HUES6 (cell line): ENCODE measurements at regions not wholly inside any gene's neighbourhood (a gene's known extent, or its start where the extent isn't known, plus 50 kb on each side); places are given as distances from the start of the nearest gene placed in this dataset.

ENCODE experiments used
- H3K27ac ChIP-seq: 2 replicates; pipeline ENCODE4 v1.7.0; 2013; ENCODE audit warnings: low read depth, mild to moderate bottlenecking, low read length, inconsistent platforms
- H3K27me3 ChIP-seq: 2 replicates; pipeline ENCODE4 v1.6.1; 2013; ENCODE audit warnings: low read length; ENCODE audit not compliant: control insufficient read depth, insufficient read depth
- H3K36me3 ChIP-seq: 2 replicates; pipeline ENCODE4 v1.6.1; 2013; ENCODE audit warnings: low read length; ENCODE audit not compliant: control insufficient read depth, insufficient read depth
- H3K4me1 ChIP-seq: 2 replicates; pipeline ENCODE4 v1.6.1; 2013; ENCODE audit warnings: low read length; ENCODE audit not compliant: control insufficient read depth, insufficient read depth
- H3K4me3 ChIP-seq: 2 replicates; pipeline ENCODE4 v1.5.1; 2013; ENCODE audit warnings: low read depth, low read length
- H3K9ac ChIP-seq: one replicate; pipeline ENCODE4 v1.6.1; 2013; ENCODE audit warnings: mild to moderate bottlenecking, low read length
- H3K9me3 ChIP-seq: 2 replicates; pipeline ENCODE4 v1.6.1; 2013; ENCODE audit warnings: low read depth, low read length; ENCODE audit not compliant: control insufficient read depth, insufficient read depth

DNA sequence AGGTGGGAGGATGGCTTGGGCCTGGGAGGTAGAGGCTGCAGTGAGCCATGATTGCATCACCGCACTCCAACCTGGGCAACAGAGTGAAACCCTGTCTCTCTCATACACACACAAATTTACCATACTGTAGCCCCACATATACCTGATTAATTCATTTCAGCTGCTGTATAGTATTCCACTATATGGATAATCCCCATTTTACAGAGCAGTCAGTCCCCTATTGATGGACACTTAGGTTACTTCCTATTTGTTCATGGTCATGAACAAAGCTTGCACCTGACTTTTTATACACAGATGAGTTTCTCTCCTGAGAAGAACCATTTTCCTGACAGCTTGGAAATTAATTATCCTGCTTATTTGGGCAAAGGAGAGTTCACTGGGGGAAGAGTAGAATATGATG is 59.2 kb downstream of the EMX2 start:
- no peak overlapping the region for H3K27ac ChIP-seq
- no peaks in the 10 kb centered on the region for H3K9me3 ChIP-seq
- H3K4me3 ChIP-seq: no peak overlapping the region
- no peaks in the 10 kb centered on the region for H3K4me1 ChIP-seq
- peaks cover 29% of the 10 kb centered on the region; the same call in 1 of the 2 replicates for H3K27me3 ChIP-seq
- H3K36me3 ChIP-seq: no peaks in the 10 kb centered on the region
- no peak overlapping the region for H3K9ac ChIP-seq

DNA sequence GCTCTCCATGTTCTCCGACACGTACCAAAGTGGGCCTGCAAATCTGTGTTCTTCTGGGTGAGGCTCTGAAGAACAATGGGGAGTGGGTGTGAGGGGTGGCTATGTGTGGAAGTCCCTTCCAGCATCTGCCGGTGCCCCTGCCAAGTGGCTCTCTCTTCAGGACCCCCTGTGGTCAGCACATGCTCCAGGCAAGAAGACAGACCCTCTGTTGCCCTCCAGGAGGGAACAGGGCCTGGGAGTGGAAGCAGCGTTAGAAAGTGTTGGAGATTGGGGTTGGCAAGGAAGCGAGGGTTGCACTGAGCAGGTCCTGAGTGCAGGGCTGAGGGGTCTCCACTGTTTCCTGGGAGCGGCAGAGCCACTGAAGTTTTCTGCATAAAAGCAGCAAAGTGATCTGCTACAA is 60.5 kb downstream of the EMX2 start:
- Histone ChIP-seq H3K27me3 (peaks cover 34% of the 10 kb centered on the region; the same call in 1 of the 2 replicates), H3K9me3 (no peaks in the 10 kb centered on the region), H3K4me3 (no peak overlapping the region), H3K4me1 (no peaks in the 10 kb centered on the region), H3K27ac (no peak overlapping the region), H3K36me3 (no peaks in the 10 kb centered on the region), H3K9ac (no peak overlapping the region)

DNA sequence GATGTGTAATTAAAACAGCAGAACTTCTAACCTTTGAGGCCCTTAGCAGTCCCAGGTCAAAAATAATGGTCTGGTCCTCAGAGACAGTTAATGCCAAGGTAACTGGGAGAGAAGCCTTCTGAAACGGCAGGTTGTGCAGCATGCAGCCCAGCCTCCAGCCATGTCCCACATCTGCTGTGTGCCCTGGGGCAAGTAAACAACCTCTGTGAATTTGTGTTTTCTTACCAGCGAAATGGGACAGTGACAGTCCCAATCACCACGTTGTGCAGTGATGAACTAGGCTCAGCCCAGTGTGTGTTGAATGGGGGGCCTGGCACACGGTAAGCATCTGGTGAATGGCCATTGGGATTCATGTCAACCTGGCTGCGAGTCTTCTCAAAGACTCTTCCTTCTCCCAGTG is 61.2 kb downstream of the EMX2 start:
- Histone ChIP-seq H3K27ac (no peak overlapping the region), H3K27me3 (peaks cover 34% of the 10 kb centered on the region; the same call in 1 of the 2 replicates), H3K36me3 (no peaks in the 10 kb centered on the region), H3K4me3 (no peak overlapping the region), H3K4me1 (no peaks in the 10 kb centered on the region), H3K9me3 (no peaks in the 10 kb centered on the region), H3K9ac (no peak overlapping the region)

DNA sequence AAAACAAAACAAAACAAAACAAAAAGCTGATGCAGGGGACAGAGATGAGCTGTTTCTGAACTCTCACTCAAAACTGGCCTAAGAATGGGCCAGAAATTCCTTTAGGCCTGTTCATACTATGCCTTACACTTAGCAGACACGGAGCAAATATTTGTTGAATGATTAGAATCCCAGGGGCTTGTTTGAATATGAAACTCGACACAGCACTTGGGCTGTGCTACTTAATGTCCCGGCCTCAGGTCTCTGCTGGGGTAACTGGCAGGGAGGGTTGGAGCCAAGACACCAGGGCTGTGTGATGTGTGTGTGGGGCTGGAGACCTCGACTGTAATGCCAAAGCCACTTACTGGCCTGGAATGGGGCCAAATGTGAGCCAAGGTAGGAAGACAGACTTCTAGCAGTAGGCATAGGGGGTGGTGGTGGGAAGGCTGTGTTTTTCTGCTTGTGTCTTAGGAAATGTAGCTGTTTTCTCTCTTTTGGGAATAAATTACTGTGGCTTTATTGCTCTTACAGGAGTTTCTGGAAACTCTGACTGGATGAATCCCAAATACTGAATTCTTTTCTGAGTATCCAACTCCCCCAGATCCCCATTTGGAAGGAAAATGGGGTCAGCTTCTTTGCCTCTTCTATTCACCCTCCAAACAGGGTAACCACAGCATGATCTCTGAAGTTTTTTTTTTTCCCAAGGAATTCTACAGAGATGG is 66.7 kb downstream of the EMX2 start:
- no peak overlapping the region for H3K9ac ChIP-seq
- H3K36me3 ChIP-seq: no peaks in the 10 kb centered on the region
- H3K9me3 ChIP-seq: no peaks in the 10 kb centered on the region
- H3K27ac ChIP-seq: no peak overlapping the region
- H3K27me3 ChIP-seq: peaks cover 27% of the 10 kb centered on the region; the same call in 1 of the 2 replicates
- no peak overlapping the region for H3K4me3 ChIP-seq
- H3K4me1 ChIP-seq: peaks cover 7% of the 10 kb centered on the region

DNA sequence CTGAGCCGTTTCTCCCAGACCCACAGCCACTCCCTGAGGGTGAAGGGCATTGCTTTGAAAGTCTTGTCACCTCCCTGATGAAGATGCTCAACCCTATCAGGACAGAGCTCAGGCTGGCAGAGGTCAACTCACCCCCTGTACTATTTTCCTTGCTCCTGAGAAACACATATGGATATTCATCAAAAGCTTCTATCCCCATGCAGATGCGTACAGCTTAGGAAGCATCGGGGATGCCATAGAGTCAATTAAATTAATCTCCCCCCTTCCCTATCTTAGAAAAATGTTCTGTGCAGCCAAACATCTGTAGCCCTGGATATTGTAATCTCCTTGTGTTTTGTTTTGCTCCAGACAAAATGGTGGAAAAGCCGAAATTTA is 67.2 kb downstream of the EMX2 start:
- Histone ChIP-seq H3K4me3 (no peak overlapping the region), H3K27ac (no peak overlapping the region), H3K4me1 (peaks cover 7% of the 10 kb centered on the region), H3K36me3 (no peaks in the 10 kb centered on the region), H3K9me3 (no peaks in the 10 kb centered on the region), H3K27me3 (peaks cover 21% of the 10 kb centered on the region; the same call in 1 of the 2 replicates), H3K9ac (no peak overlapping the region)

DNA sequence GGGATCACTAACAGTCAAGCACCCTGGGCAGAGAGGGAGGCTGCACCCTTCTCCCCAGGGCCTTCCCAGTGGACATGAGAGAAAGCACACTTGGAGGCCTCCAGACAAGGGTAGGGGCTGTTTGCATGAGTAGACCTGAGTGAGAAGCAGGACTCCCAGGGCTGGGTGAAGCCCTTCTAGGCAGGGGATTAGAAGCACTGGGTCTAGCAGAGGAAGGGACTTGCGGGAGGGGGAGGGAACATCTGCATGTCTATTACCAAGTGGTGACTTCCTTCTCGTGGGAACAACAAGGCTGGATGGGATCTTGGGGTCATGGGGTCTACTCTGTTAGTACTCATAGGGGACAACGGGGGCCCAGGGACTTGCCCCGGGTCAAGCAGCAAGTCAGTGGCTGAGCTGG is 67.8 kb downstream of the EMX2 start:
- no peak overlapping the region for H3K27ac ChIP-seq

DNA sequence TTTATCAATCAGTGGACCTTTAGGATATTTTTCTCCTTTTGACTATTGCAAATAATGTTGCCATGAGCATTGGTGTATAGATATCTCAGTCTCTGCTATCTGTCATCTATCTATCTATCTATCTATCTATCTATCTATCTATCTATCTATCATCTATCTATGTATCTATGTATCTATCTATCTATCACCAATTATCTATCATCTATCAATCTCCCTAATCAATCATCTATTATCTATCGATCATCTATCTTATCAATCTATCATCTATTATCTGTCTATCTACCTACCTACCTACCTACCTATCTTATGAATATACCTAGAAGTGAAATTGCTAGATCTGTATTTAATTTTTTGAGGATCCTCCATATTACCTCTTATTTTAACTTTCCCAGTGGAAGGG is 69.6 kb downstream of the EMX2 start:
- H3K4me3 ChIP-seq: no peak overlapping the region
- H3K36me3 ChIP-seq: no peaks in the 10 kb centered on the region
- no peak overlapping the region for H3K9ac ChIP-seq
- no peak overlapping the region for H3K27ac ChIP-seq
- H3K27me3 ChIP-seq: 0 out of 2 replicates have a peak, but pooled peaks cover 2% of the 10 kb centered on the region
- H3K4me1 ChIP-seq: peaks cover 7% of the 10 kb centered on the region
- H3K9me3 ChIP-seq: no peaks in the 10 kb centered on the region

More for the DNA sequence above, 67.8 kb downstream of the EMX2 start:
- Histone ChIP-seq H3K27me3 (peaks cover 16% of the 10 kb centered on the region; the same call in 1 of the 2 replicates), H3K9ac (no peak overlapping the region), H3K9me3 (no peaks in the 10 kb centered on the region), H3K4me1 (peaks cover 7% of the 10 kb centered on the region), H3K36me3 (no peaks in the 10 kb centered on the region), H3K4me3 (no peak overlapping the region)

DNA sequence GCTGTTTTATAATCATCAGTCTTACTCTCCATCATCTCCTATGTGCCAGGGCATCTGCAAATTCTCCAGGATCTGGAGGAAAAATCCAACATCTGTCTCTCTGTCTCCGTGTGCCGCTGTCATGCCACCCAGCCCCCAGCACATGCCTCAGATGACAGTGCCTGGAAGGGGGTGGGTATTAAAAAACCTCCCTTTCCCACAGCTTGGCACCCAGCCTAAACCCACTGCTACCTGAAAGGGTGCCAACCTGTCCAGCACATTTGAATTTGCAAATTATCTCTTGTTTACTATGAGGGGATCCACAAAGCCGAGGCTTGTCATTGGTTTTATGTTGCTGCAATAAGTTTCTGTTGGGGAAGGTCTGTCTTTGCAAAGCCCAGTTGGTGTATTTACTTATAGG is 73.1 kb downstream of the EMX2 start:
- no peak overlapping the region for H3K27ac ChIP-seq
- no peak overlapping the region for H3K4me3 ChIP-seq

DNA sequence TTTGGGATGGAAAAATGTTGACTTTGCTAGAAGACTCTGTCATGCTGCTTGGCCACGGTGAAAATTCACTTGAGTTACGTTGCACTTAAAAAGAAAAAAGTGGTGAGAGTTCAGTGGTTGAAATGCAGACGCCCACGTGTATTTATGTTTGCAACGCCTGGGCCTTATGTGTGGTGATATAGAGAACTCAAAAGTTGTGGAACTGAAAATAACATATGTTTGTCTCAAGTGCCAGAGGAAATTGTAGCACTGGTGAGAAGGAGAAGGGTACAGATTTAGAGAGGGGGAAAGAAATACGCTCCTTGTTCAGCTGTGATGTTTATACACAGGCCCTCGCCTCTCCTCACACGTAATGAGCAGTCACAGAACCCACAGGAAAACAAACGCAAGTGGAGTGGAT is 73.6 kb downstream of the EMX2 start:
- Histone ChIP-seq H3K9ac (no peak overlapping the region), H3K27me3 (no peaks in the 10 kb centered on the region; the same call in 1 of the 2 replicates), H3K9me3 (no peaks in the 10 kb centered on the region), H3K27ac (no peak overlapping the region), H3K4me1 (no peaks in the 10 kb centered on the region; the same call in 1 of the 2 replicates), H3K4me3 (no peak overlapping the region), H3K36me3 (no peaks in the 10 kb centered on the region)

More for the DNA sequence above, 73.1 kb downstream of the EMX2 start:
- Histone ChIP-seq H3K9ac (no peak overlapping the region), H3K27me3 (no peaks in the 10 kb centered on the region; the same call in 1 of the 2 replicates), H3K36me3 (no peaks in the 10 kb centered on the region), H3K4me1 (peaks cover under 1% of the 10 kb centered on the region; the same call in 1 of the 2 replicates), H3K9me3 (no peaks in the 10 kb centered on the region)

DNA sequence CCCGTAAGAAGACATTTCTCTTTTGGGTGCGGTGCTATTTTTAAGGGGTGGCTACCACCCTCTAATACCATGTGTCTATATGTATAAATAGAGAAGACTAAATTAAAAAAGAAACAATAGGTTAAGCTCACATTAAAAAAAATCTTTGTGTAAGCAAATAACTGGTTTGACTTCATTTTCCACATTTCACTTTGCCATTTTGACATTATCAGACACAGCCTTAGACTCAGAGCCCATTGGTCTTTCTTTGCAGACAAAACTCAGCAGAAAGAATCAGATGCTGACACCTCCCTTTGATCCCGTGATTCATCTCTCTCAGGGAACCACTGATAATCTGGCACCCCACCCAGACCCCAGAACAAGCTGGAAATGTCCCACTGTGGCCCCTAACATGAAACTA is 74.5 kb downstream of the EMX2 start:
- no peak overlapping the region for H3K4me3 ChIP-seq

DNA sequence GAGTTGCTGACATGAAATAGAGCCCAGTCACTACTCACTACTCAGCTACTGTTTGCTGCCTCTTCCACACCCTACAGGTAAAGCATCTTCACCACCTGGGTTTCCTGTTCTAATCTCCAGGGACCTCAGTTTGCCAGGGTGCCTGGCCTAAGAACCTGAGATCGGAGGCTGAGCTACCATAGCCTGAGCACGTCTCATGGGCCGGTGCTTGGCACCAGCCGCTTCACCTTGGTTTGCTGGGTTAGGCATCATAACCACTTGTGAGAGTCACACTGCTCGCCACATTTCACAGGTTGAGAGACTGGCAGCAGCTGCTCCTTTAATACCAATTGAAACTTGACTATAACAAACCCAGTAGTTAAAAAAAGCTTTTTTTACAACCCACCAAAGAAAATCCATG is 75.1 kb downstream of the EMX2 start:
- Histone ChIP-seq H3K27me3 (peaks cover 3% of the 10 kb centered on the region; the same call in 1 of the 2 replicates), H3K4me3 (no peak overlapping the region), H3K36me3 (no peaks in the 10 kb centered on the region), H3K27ac (no peak overlapping the region), H3K4me1 (no peaks in the 10 kb centered on the region; the same call in 1 of the 2 replicates), H3K9me3 (no peaks in the 10 kb centered on the region), H3K9ac (no peak overlapping the region)

More for the DNA sequence above, 74.5 kb downstream of the EMX2 start:
- H3K36me3 ChIP-seq: no peaks in the 10 kb centered on the region
- H3K9me3 ChIP-seq: no peaks in the 10 kb centered on the region
- H3K4me1 ChIP-seq: no peaks in the 10 kb centered on the region; the same call in 1 of the 2 replicates
- no peak overlapping the region for H3K27ac ChIP-seq
- H3K9ac ChIP-seq: no peak overlapping the region
- H3K27me3 ChIP-seq: peaks cover 2% of the 10 kb centered on the region; the same call in 1 of the 2 replicates
